HG02885 (cell line): ENCODE measurements at regions not wholly inside any gene's neighbourhood (a gene's known extent, or its start where the extent isn't known, plus 50 kb on each side); places are given as distances from the start of the nearest gene placed in this dataset.
"Not testable (repeated sequence)": the region's sequence is repeated elsewhere in the genome, so short reads cannot be mapped to it uniquely, and the experiment has no call there.

ENCODE experiments used
- ATAC-seq: cut with Tn5 transposase; IDR thresholded peaks from one replicate; pipeline ENCODE4 v1.9.1; 2021; ENCODE audit warnings: mild to moderate bottlenecking; ENCODE audit not compliant: unreplicated experiment, poor library complexity

GRCh38 chr7:85306115-85306514, 119.3 kb upstream of the SEMA3D start:
- ATAC-seq = no peak

GRCh38 chr7:85294176-85294575, 107.3 kb upstream of the SEMA3D start:
- ATAC-seq = no peak

- ATAC-seq = no peak
Measured at GRCh38 chr7:85292908-85293576, 106.2 kb upstream of the SEMA3D start.

GRCh38 chr7:85290269-85290668, 103.4 kb upstream of the SEMA3D start:
- ATAC-seq = no peak

- ATAC-seq = peak; percentile 59
Measured at GRCh38 chr7:85289279-85289678, 102.4 kb upstream of the SEMA3D start.

GRCh38 chr7:85287106-85287825, 100.4 kb upstream of the SEMA3D start:
- ATAC-seq = no peak

GRCh38 chr7:85286446-85286845, 99.6 kb upstream of the SEMA3D start:
- no peak for ATAC-seq

GRCh38 chr7:85285527-85285926, 98.7 kb upstream of the SEMA3D start:
- no peak for ATAC-seq

GRCh38 chr7:85275204-85275603, 88.3 kb upstream of the SEMA3D start:
- ATAC-seq = no peak

GRCh38 chr7:85274454-85274853, 87.6 kb upstream of the SEMA3D start:
- no peak for ATAC-seq

- ATAC-seq = no peak
Measured at GRCh38 chr7:85262891-85263290, 76.0 kb upstream of the SEMA3D start.

GRCh38 chr7:85261336-85261735, 74.5 kb upstream of the SEMA3D start:
- no peak for ATAC-seq

- ATAC-seq = not testable (repeated sequence)
Measured at GRCh38 chr7:85249787-85250186, 62.9 kb upstream of the SEMA3D start.

GRCh38 chr7:85239109-85239508, 52.3 kb upstream of the SEMA3D start:
- ATAC-seq = no peak

GRCh38 chr7:85237721-85238120, 50.9 kb upstream of the SEMA3D start:
- no peak for ATAC-seq
